ENCODE measurements at regions not wholly inside any gene's neighbourhood (a gene's known extent, or its start where the extent isn't known, plus 50 kb on each side); places are given as distances from the start of the nearest gene placed in this dataset.

- Histone ChIP-seq H3K27me3 (no peaks in the 10 kb centered on the region), H3K4me3 (no peak overlapping the region), H3K9me3 (ENCODE audit: low read depth) (no peaks in the 10 kb centered on the region), H3K4me2 (no peak overlapping the region), H3K27ac (no peak overlapping the region), H3K36me3 (replicated peaks; ENCODE audit: insufficient read depth, low read depth) (no peaks in the 10 kb centered on the region), H3K79me2 (no peaks in the 10 kb centered on the region), H2AFZ (no peak overlapping the region), H4K20me1 (ENCODE audit: insufficient read depth, poor library complexity, severe bottlenecking) (no peaks in the 10 kb centered on the region), H3K9me2 (replicated peaks; ENCODE audit: insufficient read depth) (no peaks in the 10 kb centered on the region), H3K4me1 (ENCODE audit: insufficient read depth) (no peaks in the 10 kb centered on the region)
- TF ChIP-seq CTCF (IDR thresholded peaks at IDR 0.05; ENCODE audit: poor library complexity) (no peak), EZH2phosphoT487 (IDR thresholded peaks at IDR 0.05; ENCODE audit: low read depth, severe bottlenecking, unreplicated experiment) (no peak), EZH2 (IDR thresholded peaks at IDR 0.05; ENCODE audit: borderline replicate concordance) (no peak)
- DNase-seq (ENCODE audit: low spot score), result no peak
- 88% methylated on average over 6 of the region's 6 CpGs for WGBS (ENCODE audit: low lambda C conversion rate, missing lambda C conversion rate)
These were observed 174.4 kb upstream of the FBXO11 start for GRCh38 chr2:48080534-48081316.

- WGBS (ENCODE audit: low lambda C conversion rate, missing lambda C conversion rate), result 84% methylated on average over 7 of the region's 7 CpGs
- Histone ChIP-seq H3K9me2 (replicated peaks; ENCODE audit: insufficient read depth) (no peaks in the 10 kb centered on the region), H4K20me1 (ENCODE audit: insufficient read depth, poor library complexity, severe bottlenecking) (no peaks in the 10 kb centered on the region), H3K27ac (no peak overlapping the region), H3K9me3 (ENCODE audit: low read depth) (no peaks in the 10 kb centered on the region), H3K4me1 (ENCODE audit: insufficient read depth) (no peaks in the 10 kb centered on the region), H3K4me2 (no peak overlapping the region), H2AFZ (no peak overlapping the region), H3K4me3 (no peak overlapping the region), H3K36me3 (replicated peaks; ENCODE audit: insufficient read depth, low read depth) (no peaks in the 10 kb centered on the region), H3K79me2 (no peaks in the 10 kb centered on the region), H3K27me3 (no peaks in the 10 kb centered on the region)
- TF ChIP-seq EZH2 (IDR thresholded peaks at IDR 0.05; ENCODE audit: borderline replicate concordance) (no peak), EZH2phosphoT487 (IDR thresholded peaks at IDR 0.05; ENCODE audit: low read depth, severe bottlenecking, unreplicated experiment) (no peak), CTCF (IDR thresholded peaks at IDR 0.05; ENCODE audit: poor library complexity) (no peak)
- DNase-seq (ENCODE audit: low spot score), result no peak
These were observed 175.0 kb upstream of the FBXO11 start for GRCh38 chr2:48081317-48081628.

GRCh38 chr2:48085888-48086287 lies 179.6 kb upstream of the FBXO11 start:
- H3K4me2 ChIP-seq, result no peak overlapping the region
- TF ChIP-seq EZH2phosphoT487 (IDR thresholded peaks at IDR 0.05; ENCODE audit: low read depth, severe bottlenecking, unreplicated experiment) (no peak), CTCF (IDR thresholded peaks at IDR 0.05; ENCODE audit: poor library complexity) (no peak), EZH2 (IDR thresholded peaks at IDR 0.05; ENCODE audit: borderline replicate concordance) (no peak)
- WGBS (ENCODE audit: low lambda C conversion rate, missing lambda C conversion rate), result 100% methylated on average over 1 of the region's 1 CpG

More at GRCh38 chr2:48085888-48086287, 179.6 kb upstream of the FBXO11 start:
- no peaks in the 10 kb centered on the region for H3K79me2 ChIP-seq
- no peaks in the 10 kb centered on the region for H3K27me3 ChIP-seq
- no peaks in the 10 kb centered on the region for H3K9me3 ChIP-seq (ENCODE audit: low read depth)
- DNase-seq (ENCODE audit: low spot score), result no peak
- no peak overlapping the region for H3K27ac ChIP-seq
- no peaks in the 10 kb centered on the region for H3K36me3 ChIP-seq (replicated peaks; ENCODE audit: insufficient read depth, low read depth)
- no peak overlapping the region for H2AFZ ChIP-seq
- no peaks in the 10 kb centered on the region for H3K9me2 ChIP-seq (replicated peaks; ENCODE audit: insufficient read depth)
- H3K4me1 ChIP-seq (ENCODE audit: insufficient read depth), result no peaks in the 10 kb centered on the region
- H4K20me1 ChIP-seq (ENCODE audit: insufficient read depth, poor library complexity, severe bottlenecking), result no peaks in the 10 kb centered on the region
- no peak overlapping the region for H3K4me3 ChIP-seq

All from hepatocyte (in vitro differentiated cells).